LNCAP (cell line): ENCODE measurements at regions not wholly inside any gene's neighbourhood (a gene's known extent, or its start where the extent isn't known, plus 50 kb on each side); places are given as distances from the start of the nearest gene placed in this dataset.

Experiments used
- CTCF ChIP-seq: fragments of 450-650 bp; IDR thresholded peaks from 2 replicates; pipeline ENCODE4 v1.5.1; 2017; ENCODE audit warnings: mild to moderate bottlenecking

- TF ChIP-seq CTCF, result no peak
Measured at GRCh38 chrX:43589735-43590134, 66.4 kb upstream of the MAOA start.

GRCh38 chrX:43590150-43590549, 65.9 kb upstream of the MAOA start:
- TF ChIP-seq CTCF, result no peak

GRCh38 chrX:43592597-43592996, 63.5 kb upstream of the MAOA start:
- no peak for TF ChIP-seq CTCF

- no peak for TF ChIP-seq CTCF
Measured at GRCh38 chrX:43595931-43596330, 60.2 kb upstream of the MAOA start.

- no peak for TF ChIP-seq CTCF
Measured at GRCh38 chrX:43604753-43605152, 51.3 kb upstream of the MAOA start.

- TF ChIP-seq CTCF, result no peak
Measured at GRCh38 chrX:43605351-43605750, 50.7 kb upstream of the MAOA start.
